HCT116 (cell line): ENCODE measurements at regions not wholly inside any gene's neighbourhood (a gene's known extent, or its start where the extent isn't known, plus 50 kb on each side); places are given as distances from the start of the nearest gene placed in this dataset.

Source experiments
- ATAC-seq: fragments of 200-7000 bp; cut with Tn5 transposase; 2 replicates; pipeline ENCODE4 v1.9.1; 2020; ENCODE audit warnings: mild to moderate bottlenecking, moderate library complexity
- BruUV-seq: library from RNA; stranded (reverse); fragments of 400-500 nt; replicated peaks from 2 replicates; lab custom pipeline; 2021; lab: Mats Ljungman, UMichigan
- CTCF ChIA-PET: fragments of 300-600 bp; sonication (Branson Sonifier 250); formaldehyde crosslinking; loops from one replicate; lab custom pipeline; 2021; ENCODE audit warnings: antibody characterized with exemption; lab: Charles Lee
- POLR2A ChIA-PET: fragments of 300-600, 350-600 bp; sonication (Branson Sonifier 250); formaldehyde crosslinking; loops from one replicate; lab custom pipeline; 2021; ENCODE audit warnings: antibody characterized with exemption; lab: Charles Lee
- RAD21 ChIA-PET, 2 experiments: fragments of 300-600 bp; sonication (Branson Sonifier 250); formaldehyde crosslinking; loops; one replicate each; lab custom pipeline; 2023; ENCODE audit warnings: low total read pairs in 2 of 2; ENCODE audit not compliant: uncharacterized antibody in 2 of 2, unreplicated experiment in 2 of 2, low non-redundant PET in 1 of 2; lab: Charles Lee
- DNase-seq: peaks from one replicate; pipeline ENCODE4 v3.0.0-alpha.2; 2010; ENCODE audit warnings: low read depth, low spot score
- H2AFZ ChIP-seq: fragments of 200-600 bp; shearing (Covaris generic), sonication (generic); 2 replicates; pipeline ENCODE4 v1.6.1; 2017; ENCODE audit warnings: low read depth, mixed run types, mixed read lengths, antibody characterized with exemption, low read length; ENCODE audit not compliant: poor library complexity, severe bottlenecking
- H3K27ac ChIP-seq: 2 replicates; pipeline ENCODE4 v1.5.1; 2012; ENCODE audit warnings: low read depth, low read length
- H3K27me3 ChIP-seq: fragments of 200-600 bp; sonication (generic); 2 replicates; pipeline ENCODE4 v1.6.1; 2016; ENCODE audit warnings: mixed run types, low read length, mixed read lengths; ENCODE audit not compliant: insufficient read depth
- H3K36me3 ChIP-seq, 2 experiments: fragments of 200-500 bp in 1 of 2; fragments of 200-600 bp in 1 of 2; sonication (Bioruptor generic) in 1 of 2; sonication (generic) in 1 of 2; 2 replicates each; pipeline versions ENCODE4 v1.5.1 to v1.6.1; 2014 to 2016; ENCODE audit warnings: low read length in 2 of 2, inconsistent platforms in 1 of 2, mixed read lengths in 1 of 2, mixed run types in 1 of 2; ENCODE audit not compliant: insufficient read depth in 2 of 2, control insufficient read depth in 1 of 2
- H3K4me1 ChIP-seq, 2 experiments: fragments of 200-600 bp in 1 of 2; sonication (generic) in 1 of 2; 2 replicates each; pipeline versions ENCODE4 v1.5.1 to v1.6.1; 2012 to 2017; ENCODE audit warnings: low read length in 2 of 2, inconsistent platforms in 1 of 2, mild to moderate bottlenecking in 1 of 2, mixed read lengths in 1 of 2, mixed run types in 1 of 2, moderate library complexity in 1 of 2; ENCODE audit not compliant: insufficient read depth in 2 of 2, control insufficient read depth in 1 of 2
- H3K4me2 ChIP-seq: fragments of 200-600 bp; sonication (generic); 2 replicates; pipeline ENCODE4 v1.6.1; 2017; ENCODE audit warnings: mixed run types, low read length, mixed read lengths
- H3K4me3 ChIP-seq, 2 experiments: fragments of 200-600 bp in 1 of 2; sonication (generic) in 1 of 2; replicated peaks in 1 of 2; 2 replicates each; pipeline ENCODE4 v1.5.1; 2011 to 2016; ENCODE audit warnings: low read length in 2 of 2, control low read depth in 1 of 2, low read depth in 1 of 2, mild to moderate bottlenecking in 1 of 2, mixed read lengths in 1 of 2, mixed run types in 1 of 2
- H3K79me2 ChIP-seq: fragments of 200-600 bp; sonication (generic); 2 replicates; pipeline ENCODE4 v1.6.1; 2017; ENCODE audit warnings: mild to moderate bottlenecking, mixed run types, low read length, moderate library complexity, mixed read lengths; ENCODE audit not compliant: insufficient read depth
- H3K9ac ChIP-seq: fragments of 200-600 bp; sonication (generic); 2 replicates; pipeline ENCODE4 v1.6.1; 2016; ENCODE audit warnings: low read length, mixed read lengths
- H3K9me2 ChIP-seq: fragments of 200-600 bp; sonication (generic), shearing (Covaris generic); 2 replicates; pipeline ENCODE4 v1.6.1; 2017; ENCODE audit warnings: mixed run types, mild to moderate bottlenecking, moderate library complexity; ENCODE audit not compliant: insufficient read depth
- H3K9me3 ChIP-seq, 2 experiments: fragments of 200-500 bp in 1 of 2; fragments of 200-600 bp in 1 of 2; sonication (Bioruptor generic) in 1 of 2; sonication (generic) in 1 of 2; 2 replicates each; pipeline ENCODE4 v1.6.1; 2014 to 2017; ENCODE audit warnings: low read length in 2 of 2, mixed read lengths in 2 of 2, inconsistent platforms in 1 of 2, low read depth in 1 of 2, mild to moderate bottlenecking in 1 of 2, mixed run types in 1 of 2, moderate library complexity in 1 of 2; ENCODE audit not compliant: control insufficient read depth in 1 of 2, insufficient read depth in 1 of 2
- H4K20me1 ChIP-seq: fragments of 200-600 bp; sonication (generic), shearing (Covaris generic); 2 replicates; pipeline ENCODE4 v1.6.1; 2017; ENCODE audit warnings: mixed run types, mild to moderate bottlenecking, moderate library complexity; ENCODE audit not compliant: insufficient read depth
- CBX3 ChIP-seq: IDR thresholded peaks from 2 replicates; pipeline ENCODE4 v1.6.1; 2012; ENCODE audit warnings: low read depth
- CEBPB ChIP-seq: IDR thresholded peaks from 2 replicates; pipeline ENCODE4 v1.6.1; 2012; ENCODE audit warnings: low read depth
- EGR1 ChIP-seq: IDR thresholded peaks from 2 replicates; pipeline ENCODE4 v1.6.1; 2012; ENCODE audit warnings: low read depth
- ELF1 ChIP-seq: IDR thresholded peaks from 2 replicates; pipeline ENCODE4 v1.6.1; 2012; ENCODE audit warnings: low read depth, borderline replicate concordance
- EZH2 ChIP-seq: fragments of 200-600 bp; sonication (generic); IDR thresholded peaks from 2 replicates; pipeline ENCODE4 v1.6.1; 2017; ENCODE audit warnings: antibody characterized with exemption, mixed run types
- EZH2phosphoT487 ChIP-seq: fragments of 200-600 bp; IDR thresholded peaks from 2 replicates; pipeline ENCODE4 v1.6.1; 2018; ENCODE audit warnings: antibody characterized with exemption, borderline replicate concordance
- JUND ChIP-seq: IDR thresholded peaks from 2 replicates; pipeline ENCODE4 v1.6.1; 2012
- POLR2AphosphoS5 ChIP-seq: IDR thresholded peaks from 2 replicates; pipeline ENCODE4 v1.6.1; 2011; ENCODE audit warnings: mild to moderate bottlenecking, low read depth, low read length, moderate library complexity
- RAD21 ChIP-seq: IDR thresholded peaks from 2 replicates; pipeline ENCODE4 v1.6.1; 2012; ENCODE audit warnings: low read depth, mild to moderate bottlenecking
- SIN3A ChIP-seq: IDR thresholded peaks from 2 replicates; pipeline ENCODE4 v1.6.1; 2012; ENCODE audit warnings: low read depth
- SRF ChIP-seq: IDR thresholded peaks from 2 replicates; pipeline ENCODE4 v1.6.1; 2012; ENCODE audit warnings: low read depth
- TCF7L2 ChIP-seq: IDR thresholded peaks from 2 replicates; pipeline ENCODE4 v1.7.0; 2011; ENCODE audit warnings: borderline replicate concordance, inconsistent platforms; ENCODE audit not compliant: insufficient read depth, insufficient read length; ENCODE audit errors: extremely low read depth
- ZFX ChIP-seq: fragments of 450-650 bp; IDR thresholded peaks from 2 replicates; pipeline ENCODE4 v1.6.1; 2017
- ZNF274 ChIP-seq: fragments of 200-500 bp; sonication (Bioruptor generic); IDR thresholded peaks from 2 replicates; pipeline ENCODE4 v1.6.1; 2014; ENCODE audit warnings: mild to moderate bottlenecking, low read depth, low read length, inconsistent platforms
- intact Hi-C: fragments of 100-400 bp; cut with micrococcal nuclease; formaldehyde crosslinking; loops from 2 replicates; pipeline ENCODE4 v1.10.0; 2022
- TF ChIP-seq, protein P1 (sequence below): IDR thresholded peaks from 2 replicates; pipeline ENCODE4 v1.6.1; 2011; ENCODE audit warnings: mild to moderate bottlenecking, low read length, moderate library complexity; ENCODE audit not compliant: insufficient replicate concordance; ENCODE audit errors: extremely low read depth
- TF ChIP-seq, protein P2 (sequence below), 3 experiments: fragments of 200-600 bp in 1 of 3; sonication (generic) in 1 of 3; IDR thresholded peaks in 2 of 3; conservative IDR thresholded peaks in 1 of 3; 2 replicates each; pipeline ENCODE4 v1.5.1; 2012 to 2017; ENCODE audit warnings: low read depth in 2 of 3, low read length in 2 of 3, antibody characterized with exemption in 1 of 3, borderline replicate concordance in 1 of 3, control low read depth in 1 of 3, mild to moderate bottlenecking in 1 of 3, mixed read lengths in 1 of 3, mixed run types in 1 of 3, moderate library complexity in 1 of 3; ENCODE audit not compliant: insufficient read depth in 1 of 3
- TF ChIP-seq, protein P3 (sequence below): IDR thresholded peaks from 2 replicates; pipeline ENCODE4 v1.6.1; 2012
- TF ChIP-seq, protein P4 (sequence below): IDR thresholded peaks from 2 replicates; pipeline ENCODE4 v1.6.1; 2012

DNA sequence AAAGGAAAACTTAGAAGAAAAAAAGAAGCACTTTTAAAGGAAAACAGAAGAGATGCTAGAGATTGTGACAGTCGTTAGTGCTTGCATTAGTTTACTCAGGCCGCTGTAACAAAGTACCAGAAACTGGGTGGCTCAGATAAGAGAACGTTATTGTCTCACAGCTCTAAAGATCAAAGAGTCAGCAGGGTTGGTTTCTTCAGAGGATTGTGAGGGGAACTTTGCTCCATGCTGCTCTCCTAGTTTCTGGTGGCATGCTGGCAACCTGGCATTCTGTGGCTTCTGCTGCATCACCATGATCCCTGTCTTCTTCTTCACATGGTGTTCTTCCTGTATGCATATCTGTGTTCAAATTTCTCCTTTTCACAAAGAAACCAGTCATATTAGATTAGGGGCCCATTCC, 119.4 kb upstream of the PLEKHA5 start:
- Histone ChIP-seq H3K27ac (no peak overlapping the region), H3K4me3 (no peak overlapping the region), H3K27me3 (no peaks in the 10 kb centered on the region), H4K20me1 (no peaks in the 10 kb centered on the region), H2AFZ (no peak overlapping the region), H3K9me3 (no peaks in the 10 kb centered on the region), H3K79me2 (no peaks in the 10 kb centered on the region), H3K4me1 (peaks cover 0 to 11% of the 10 kb centered on the region in 2 experiments; a peak in 2 of 4 replicates), H3K4me2 (no peak overlapping the region), H3K36me3 (no peaks in the 10 kb centered on the region), H3K9me2 (no peaks in the 10 kb centered on the region), H3K9ac (no peak overlapping the region)
- ChIA-PET CTCF (no interaction called here), POLR2A (no interaction called here), RAD21 (no interaction called here)
- intact Hi-C loops, result no loop called here
- no TSS peak for BruUV-seq
- DNase-seq, result no peak
- TF ChIP-seq TCF7L2, result no peak
- no peak for ATAC-seq

DNA sequence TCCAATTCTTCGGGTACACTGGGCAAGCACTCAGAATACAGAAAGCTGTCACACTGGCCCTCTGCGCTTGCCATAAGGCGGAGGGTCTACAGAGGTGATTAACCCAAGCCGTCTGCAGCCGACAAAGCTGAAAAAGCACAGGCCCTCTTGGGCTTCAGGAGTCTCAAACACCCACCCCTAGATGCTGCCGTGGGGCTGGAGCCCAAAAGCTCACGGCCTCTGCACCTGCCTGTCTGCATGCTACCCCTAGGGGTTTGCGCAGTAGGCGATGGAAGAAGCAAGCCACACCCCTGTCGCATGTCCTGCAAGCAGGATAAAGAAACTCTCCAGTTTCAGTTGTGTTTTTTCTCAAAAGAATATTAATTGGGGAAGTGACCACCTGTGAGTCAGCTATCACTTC, 118.8 kb upstream of the PLEKHA5 start:
- Histone ChIP-seq H3K4me1 (peaks cover 0 to 11% of the 10 kb centered on the region in 2 experiments; a peak in 2 of 4 replicates), H3K4me3 (no peak overlapping the region), H3K9me2 (no peaks in the 10 kb centered on the region), H3K4me2 (no peak overlapping the region), H2AFZ (no peak overlapping the region), H3K27me3 (no peaks in the 10 kb centered on the region), H3K36me3 (no peaks in the 10 kb centered on the region), H3K9me3 (no peaks in the 10 kb centered on the region), H4K20me1 (no peaks in the 10 kb centered on the region), H3K9ac (no peak overlapping the region), H3K79me2 (no peaks in the 10 kb centered on the region), H3K27ac (no peak overlapping the region)
- ChIA-PET RAD21 (no interaction called here), CTCF (no interaction called here), POLR2A (no interaction called here)
- DNase-seq (no peak), ATAC-seq (no peak)
- intact Hi-C loops, result no loop called here
- no TSS peak for BruUV-seq
- TF ChIP-seq, protein P1, sequence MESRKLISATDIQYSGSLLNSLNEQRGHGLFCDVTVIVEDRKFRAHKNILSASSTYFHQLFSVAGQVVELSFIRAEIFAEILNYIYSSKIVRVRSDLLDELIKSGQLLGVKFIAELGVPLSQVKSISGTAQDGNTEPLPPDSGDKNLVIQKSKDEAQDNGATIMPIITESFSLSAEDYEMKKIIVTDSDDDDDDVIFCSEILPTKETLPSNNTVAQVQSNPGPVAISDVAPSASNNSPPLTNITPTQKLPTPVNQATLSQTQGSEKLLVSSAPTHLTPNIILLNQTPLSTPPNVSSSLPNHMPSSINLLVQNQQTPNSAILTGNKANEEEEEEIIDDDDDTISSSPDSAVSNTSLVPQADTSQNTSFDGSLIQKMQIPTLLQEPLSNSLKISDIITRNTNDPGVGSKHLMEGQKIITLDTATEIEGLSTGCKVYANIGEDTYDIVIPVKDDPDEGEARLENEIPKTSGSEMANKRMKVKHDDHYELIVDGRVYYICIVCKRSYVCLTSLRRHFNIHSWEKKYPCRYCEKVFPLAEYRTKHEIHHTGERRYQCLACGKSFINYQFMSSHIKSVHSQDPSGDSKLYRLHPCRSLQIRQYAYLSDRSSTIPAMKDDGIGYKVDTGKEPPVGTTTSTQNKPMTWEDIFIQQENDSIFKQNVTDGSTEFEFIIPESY, result no peak
- TF ChIP-seq SIN3A, result no peak
- TF ChIP-seq EGR1, result no peak
- TF ChIP-seq, protein P2, sequence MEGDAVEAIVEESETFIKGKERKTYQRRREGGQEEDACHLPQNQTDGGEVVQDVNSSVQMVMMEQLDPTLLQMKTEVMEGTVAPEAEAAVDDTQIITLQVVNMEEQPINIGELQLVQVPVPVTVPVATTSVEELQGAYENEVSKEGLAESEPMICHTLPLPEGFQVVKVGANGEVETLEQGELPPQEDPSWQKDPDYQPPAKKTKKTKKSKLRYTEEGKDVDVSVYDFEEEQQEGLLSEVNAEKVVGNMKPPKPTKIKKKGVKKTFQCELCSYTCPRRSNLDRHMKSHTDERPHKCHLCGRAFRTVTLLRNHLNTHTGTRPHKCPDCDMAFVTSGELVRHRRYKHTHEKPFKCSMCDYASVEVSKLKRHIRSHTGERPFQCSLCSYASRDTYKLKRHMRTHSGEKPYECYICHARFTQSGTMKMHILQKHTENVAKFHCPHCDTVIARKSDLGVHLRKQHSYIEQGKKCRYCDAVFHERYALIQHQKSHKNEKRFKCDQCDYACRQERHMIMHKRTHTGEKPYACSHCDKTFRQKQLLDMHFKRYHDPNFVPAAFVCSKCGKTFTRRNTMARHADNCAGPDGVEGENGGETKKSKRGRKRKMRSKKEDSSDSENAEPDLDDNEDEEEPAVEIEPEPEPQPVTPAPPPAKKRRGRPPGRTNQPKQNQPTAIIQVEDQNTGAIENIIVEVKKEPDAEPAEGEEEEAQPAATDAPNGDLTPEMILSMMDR (IDR thresholded peaks at IDR 0.05 in 2 of 3, conservative IDR thresholded peaks at IDR 0.05 in 1 of 3; ENCODE audit: borderline replicate concordance in 1 of 3, insufficient read depth in 1 of 3, low read depth in 2 of 3, low read length in 2 of 3), result no peak
- no peak for TF ChIP-seq EZH2
- no peak for TF ChIP-seq POLR2AphosphoS5
- TF ChIP-seq ZFX, result no peak
- TF ChIP-seq, protein P3, sequence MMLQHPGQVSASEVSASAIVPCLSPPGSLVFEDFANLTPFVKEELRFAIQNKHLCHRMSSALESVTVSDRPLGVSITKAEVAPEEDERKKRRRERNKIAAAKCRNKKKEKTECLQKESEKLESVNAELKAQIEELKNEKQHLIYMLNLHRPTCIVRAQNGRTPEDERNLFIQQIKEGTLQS, result no peak
- TF ChIP-seq TCF7L2, result no peak
- TF ChIP-seq SRF, result no peak
- no peak for TF ChIP-seq EZH2phosphoT487
- TF ChIP-seq RAD21, result no peak
- TF ChIP-seq, protein P4, sequence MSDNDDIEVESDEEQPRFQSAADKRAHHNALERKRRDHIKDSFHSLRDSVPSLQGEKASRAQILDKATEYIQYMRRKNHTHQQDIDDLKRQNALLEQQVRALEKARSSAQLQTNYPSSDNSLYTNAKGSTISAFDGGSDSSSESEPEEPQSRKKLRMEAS, result no peak
- no peak for TF ChIP-seq JUND
- no peak for TF ChIP-seq CEBPB
- TF ChIP-seq ZNF274, result no peak
- no peak for TF ChIP-seq ELF1
- TF ChIP-seq CBX3, result no peak
